ENCODE measurements at regions not wholly inside any gene's neighbourhood (a gene's known extent, or its start where the extent isn't known, plus 50 kb on each side); places are given as distances from the start of the nearest gene placed in this dataset.

GRCh38 chr2:19488009-19488691, 129.7 kb upstream of the OSR1 start:
- no CpG with 5 or more reads among the region's 4 CpGs for WGBS (ENCODE audit: extremely low coverage, insufficient read length, low lambda C conversion rate)

More at GRCh38 chr2:19488009-19488691, 129.7 kb upstream of the OSR1 start:
- no peak for TF ChIP-seq CTCF (conservative IDR thresholded peaks at IDR 0.05)
- Histone ChIP-seq H3K4me2 (ENCODE audit: insufficient read depth, insufficient read length, low read length) (no peak overlapping the region), H3K27ac (ENCODE audit: insufficient read length, low read depth, low read length) (no peak overlapping the region), H3K9me3 (ENCODE audit: control insufficient read depth, low read depth, low read length) (no peaks in the 10 kb centered on the region), H2BK5ac (ENCODE audit: insufficient read length, low read length) (no peak overlapping the region), H3K4me1 (ENCODE audit: insufficient read depth, low read length) (no peaks in the 10 kb centered on the region), H3K27me3 (ENCODE audit: insufficient read depth, low read length) (no peaks in the 10 kb centered on the region), H2BK20ac (ENCODE audit: low read depth, low read length, poor library complexity, severe bottlenecking) (no peak overlapping the region), H4K5ac (ENCODE audit: insufficient read length, low read depth, low read length) (no peak overlapping the region), H2AFZ (ENCODE audit: low read length) (no peak overlapping the region), H3K23ac (ENCODE audit: insufficient read length, low read depth, low read length) (no peak overlapping the region), H2BK15ac (ENCODE audit: low read depth, low read length) (no peak overlapping the region), H3T11ph (ENCODE audit: low read length) (no peak overlapping the region), H4K91ac (ENCODE audit: insufficient read length, low read depth, low read length) (no peak overlapping the region), H2AK5ac (ENCODE audit: insufficient read length, low read length) (no peak overlapping the region), H2BK120ac (ENCODE audit: low read depth, low read length, poor library complexity, severe bottlenecking) (no peak overlapping the region), H2BK12ac (ENCODE audit: insufficient read length, low read depth, low read length) (no peak overlapping the region), H3K79me2 (ENCODE audit: insufficient read depth, low read length) (no peaks in the 10 kb centered on the region), H4K20me1 (ENCODE audit: control insufficient read depth, insufficient read depth, insufficient read length) (no peaks in the 10 kb centered on the region), H3K18ac (ENCODE audit: insufficient read length, low read depth, low read length) (no peak overlapping the region), H3K23me2 (ENCODE audit: insufficient read length, low read depth, low read length, poor library complexity, severe bottlenecking) (no peaks in the 10 kb centered on the region), H3K14ac (ENCODE audit: insufficient read depth, low read length) (no peak overlapping the region), H4K8ac (replicated peaks; ENCODE audit: insufficient read length, low read depth, low read length) (no peak overlapping the region), H3K79me1 (ENCODE audit: insufficient read depth, low read depth, low read length, poor library complexity, severe bottlenecking) (no peaks in the 10 kb centered on the region), H3K56ac (ENCODE audit: insufficient read length, low read depth, low read length) (no peak overlapping the region), H3K4ac (ENCODE audit: low read depth, low read length) (no peak overlapping the region), H3K9ac (ENCODE audit: extremely low read depth, insufficient read length, low read length) (no peak overlapping the region)
- no peak overlapping the region for H3K4me3 Mint-ChIP-seq
- H3K27ac Mint-ChIP-seq: no peak overlapping the region
- H3K36me3 Mint-ChIP-seq (ENCODE audit: insufficient read depth in 1 of 3, low read depth in 3 of 3): no peaks in the 10 kb centered on the region
- no peaks in the 10 kb centered on the region for H3K4me1 Mint-ChIP-seq
- no peak for DNase-seq
- H3K27me3 Mint-ChIP-seq (ENCODE audit: low read depth): no peaks in the 10 kb centered on the region; the same call in 1 of the 2 replicates
- no peaks in the 10 kb centered on the region for H3K9me3 Mint-ChIP-seq

Data from H9 (cell line).